GM18951 (cell line): ENCODE measurements at regions not wholly inside any gene's neighbourhood (a gene's known extent, or its start where the extent isn't known, plus 50 kb on each side); places are given as distances from the start of the nearest gene placed in this dataset.

ENCODE experiments used
- POLR2A ChIP-seq: IDR thresholded peaks from 4 replicates; pipeline ENCODE4 v1.6.1; 2011; ENCODE audit warnings: mild to moderate bottlenecking; ENCODE audit not compliant: insufficient read length, insufficient read depth; ENCODE audit errors: extremely low read depth
- in situ Hi-C: fragments of 300-500 bp; cut with MboI; formaldehyde crosslinking; loops from one replicate; pipeline ENCODE4 v1.12.0; 2022; ENCODE audit warnings: low sequenced_read_pairs, mixed read lengths, inconsistent platforms; ENCODE audit not compliant: unreplicated experiment

- in situ Hi-C loops: no loop called here
Observed at GRCh38 chr14:88990856-88991255, 166.4 kb downstream of the TTC8 start.

GRCh38 chr14:88992011-88992410 is 167.6 kb downstream of the TTC8 start:
- in situ Hi-C loops: no loop called here
- no peak for TF ChIP-seq POLR2A

More at GRCh38 chr14:88990856-88991255, 166.4 kb downstream of the TTC8 start:
- no peak for TF ChIP-seq POLR2A

- in situ Hi-C loops: no loop called here
- no peak for TF ChIP-seq POLR2A
Observed at GRCh38 chr14:88993946-88994345, 169.5 kb downstream of the TTC8 start.

- in situ Hi-C loops: no loop called here
Observed at GRCh38 chr14:88995437-88996198, 171.2 kb downstream of the TTC8 start.

GRCh38 chr14:88998027-88998426 is 173.6 kb downstream of the TTC8 start:
- TF ChIP-seq POLR2A: no peak
- in situ Hi-C loops: no loop called here

More at GRCh38 chr14:88995437-88996198, 171.2 kb downstream of the TTC8 start:
- no peak for TF ChIP-seq POLR2A

GRCh38 chr14:88999137-88999536 is 174.7 kb downstream of the TTC8 start:
- in situ Hi-C loops: no loop called here
- TF ChIP-seq POLR2A: no peak

- in situ Hi-C loops: no loop called here
- no peak for TF ChIP-seq POLR2A
Observed at GRCh38 chr14:89000007-89000942, 175.8 kb downstream of the TTC8 start.

- in situ Hi-C loops: no loop called here
- no peak for TF ChIP-seq POLR2A
Observed at GRCh38 chr14:89004166-89004565, 179.7 kb downstream of the TTC8 start.

- TF ChIP-seq POLR2A: no peak
- in situ Hi-C loops: no loop called here
Observed at GRCh38 chr14:89007906-89008305, 183.5 kb downstream of the TTC8 start.

- in situ Hi-C loops: no loop called here
- no peak for TF ChIP-seq POLR2A
Observed at GRCh38 chr14:89011355-89012281, 187.2 kb downstream of the TTC8 start.

GRCh38 chr14:89012282-89013097 is 188.0 kb downstream of the TTC8 start:
- TF ChIP-seq POLR2A: no peak
- in situ Hi-C loops: no loop called here

- TF ChIP-seq POLR2A: no peak
- in situ Hi-C loops: no loop called here
Observed at GRCh38 chr14:89013098-89013504, 188.7 kb downstream of the TTC8 start.
